ENCODE measurements at regions not wholly inside any gene's neighbourhood (a gene's known extent, or its start where the extent isn't known, plus 50 kb on each side); places are given as distances from the start of the nearest gene placed in this dataset.
"Not testable (repeated sequence)": the region's sequence is repeated elsewhere in the genome, so short reads cannot be mapped to it uniquely, and the experiment has no call there.

DNA sequence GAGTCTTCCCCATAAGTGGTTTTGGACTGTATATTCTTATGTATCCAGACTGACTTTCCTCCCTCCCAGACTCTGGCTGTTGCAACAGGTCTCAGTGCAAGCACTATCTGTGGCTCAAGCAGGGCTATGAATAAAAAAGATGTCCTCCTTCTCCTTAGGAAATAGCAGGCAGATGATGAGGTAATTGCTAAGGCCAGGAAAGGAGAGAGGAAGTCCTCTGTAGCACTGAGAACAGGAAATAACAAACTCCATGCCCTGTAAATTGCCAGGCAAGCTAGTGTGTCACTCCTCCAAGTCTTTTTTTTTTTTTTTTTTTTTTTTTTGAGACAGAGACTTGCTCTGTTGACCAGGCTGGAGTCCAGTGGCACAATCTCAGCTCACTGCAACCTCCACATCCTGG is 900.1 kb downstream of the TYW1 start:
- TF ChIP-seq, protein P1, sequence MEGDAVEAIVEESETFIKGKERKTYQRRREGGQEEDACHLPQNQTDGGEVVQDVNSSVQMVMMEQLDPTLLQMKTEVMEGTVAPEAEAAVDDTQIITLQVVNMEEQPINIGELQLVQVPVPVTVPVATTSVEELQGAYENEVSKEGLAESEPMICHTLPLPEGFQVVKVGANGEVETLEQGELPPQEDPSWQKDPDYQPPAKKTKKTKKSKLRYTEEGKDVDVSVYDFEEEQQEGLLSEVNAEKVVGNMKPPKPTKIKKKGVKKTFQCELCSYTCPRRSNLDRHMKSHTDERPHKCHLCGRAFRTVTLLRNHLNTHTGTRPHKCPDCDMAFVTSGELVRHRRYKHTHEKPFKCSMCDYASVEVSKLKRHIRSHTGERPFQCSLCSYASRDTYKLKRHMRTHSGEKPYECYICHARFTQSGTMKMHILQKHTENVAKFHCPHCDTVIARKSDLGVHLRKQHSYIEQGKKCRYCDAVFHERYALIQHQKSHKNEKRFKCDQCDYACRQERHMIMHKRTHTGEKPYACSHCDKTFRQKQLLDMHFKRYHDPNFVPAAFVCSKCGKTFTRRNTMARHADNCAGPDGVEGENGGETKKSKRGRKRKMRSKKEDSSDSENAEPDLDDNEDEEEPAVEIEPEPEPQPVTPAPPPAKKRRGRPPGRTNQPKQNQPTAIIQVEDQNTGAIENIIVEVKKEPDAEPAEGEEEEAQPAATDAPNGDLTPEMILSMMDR (IDR thresholded peaks at IDR 0.05), result no peak
- no peaks in the 10 kb centered on the region for H3K9me3 ChIP-seq
- no peak for DNase-seq (ENCODE audit: low spot score)
- no peaks in the 10 kb centered on the region for H3K4me1 ChIP-seq
- H3K4me3 ChIP-seq, result no peak overlapping the region
- H3K27ac ChIP-seq, result no peak overlapping the region
- H3K27me3 ChIP-seq, result no peaks in the 10 kb centered on the region
- no peaks in the 10 kb centered on the region for H3K36me3 ChIP-seq

DNA sequence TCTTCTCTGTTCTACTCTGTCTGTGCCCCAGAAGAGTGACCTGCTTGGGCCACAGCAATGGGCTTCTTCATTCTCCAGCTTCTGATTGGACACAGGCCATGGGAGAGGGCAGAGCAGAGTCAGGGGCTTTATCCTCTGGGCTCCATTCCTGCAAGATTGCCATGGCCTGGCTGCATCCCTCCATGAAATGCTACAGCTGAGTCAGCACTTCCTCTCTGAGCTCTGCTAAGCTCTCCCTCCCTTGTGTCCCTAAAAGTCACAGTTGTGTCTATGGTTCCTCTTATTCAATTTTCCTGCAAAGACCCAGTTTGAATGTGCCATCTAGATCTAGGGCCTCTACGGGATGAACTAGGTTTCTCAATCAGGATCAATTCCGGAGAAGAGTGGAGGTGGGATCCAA is 903.8 kb downstream of the TYW1 start:
- H3K4me3 ChIP-seq, result no peak overlapping the region
- H3K36me3 ChIP-seq, result no peaks in the 10 kb centered on the region
- H3K4me1 ChIP-seq, result no peaks in the 10 kb centered on the region
- H3K27me3 ChIP-seq, result no peaks in the 10 kb centered on the region
- no peak for DNase-seq (ENCODE audit: low spot score)
- H3K27ac ChIP-seq, result no peak overlapping the region
- H3K9me3 ChIP-seq, result no peaks in the 10 kb centered on the region
- TF ChIP-seq, protein P1 (IDR thresholded peaks at IDR 0.05), result no peak

DNA sequence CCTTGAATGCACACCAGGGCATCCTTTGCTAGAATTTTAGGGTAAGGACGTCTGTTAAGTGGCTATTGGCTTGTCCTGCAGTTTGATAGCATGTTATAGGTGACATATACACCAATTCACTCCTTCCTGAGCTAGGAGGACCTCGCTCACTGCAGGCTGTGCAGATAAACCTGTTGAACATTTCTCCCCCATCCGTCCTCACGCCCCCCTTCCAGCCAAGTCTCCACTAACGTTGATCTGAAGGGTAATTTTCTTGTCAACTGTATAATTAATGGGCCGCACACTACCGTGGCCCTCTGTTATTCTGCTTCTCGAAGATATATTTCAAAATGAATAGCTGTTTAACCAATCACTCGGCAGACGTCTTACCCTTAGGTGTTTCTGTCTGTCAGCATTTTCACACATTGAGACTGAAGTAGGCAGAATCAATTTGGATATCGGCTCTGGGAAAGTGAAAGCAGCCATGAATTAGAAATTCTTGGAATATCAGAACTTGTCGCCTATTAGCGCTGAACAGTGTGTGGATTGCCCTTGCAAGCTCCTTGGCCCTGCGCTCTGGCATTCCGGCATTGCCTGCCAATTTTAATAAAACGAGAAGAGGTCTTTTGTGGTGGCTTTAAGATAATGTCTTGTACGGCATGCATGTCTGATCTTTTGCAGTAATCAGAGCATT is 905.3 kb downstream of the TYW1 start:
- TF ChIP-seq, protein P1 (IDR thresholded peaks at IDR 0.05), result no peak
- H3K27me3 ChIP-seq, result no peaks in the 10 kb centered on the region
- H3K27ac ChIP-seq, result no peak overlapping the region
- DNase-seq (ENCODE audit: low spot score), result no peak
- H3K9me3 ChIP-seq, result no peaks in the 10 kb centered on the region
- no peaks in the 10 kb centered on the region for H3K36me3 ChIP-seq
- no peak overlapping the region for H3K4me3 ChIP-seq
- H3K4me1 ChIP-seq, result no peaks in the 10 kb centered on the region

DNA sequence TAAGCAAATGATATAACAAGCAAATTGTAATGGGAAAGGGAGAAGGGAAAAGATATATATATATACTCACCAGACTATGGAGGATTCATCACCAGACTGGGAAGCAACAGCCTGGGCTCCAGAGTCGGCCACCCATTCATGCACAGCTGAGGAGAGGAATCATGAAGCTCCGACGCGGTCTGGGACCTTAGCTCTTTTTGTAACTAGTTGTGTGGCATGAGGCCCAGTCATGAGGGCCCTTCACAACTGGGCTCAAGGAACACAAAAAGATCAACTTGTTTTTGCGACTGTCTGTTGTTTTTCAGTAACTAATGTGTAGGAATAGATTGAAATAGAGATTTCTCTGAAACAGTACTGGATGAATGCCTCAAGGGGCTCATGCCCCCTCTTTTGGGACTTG is 911.2 kb downstream of the TYW1 start:
- Histone ChIP-seq H3K36me3 (no peaks in the 10 kb centered on the region), H3K4me1 (no peaks in the 10 kb centered on the region), H3K27ac (no peak overlapping the region), H3K9me3 (no peaks in the 10 kb centered on the region), H3K4me3 (no peak overlapping the region), H3K27me3 (no peaks in the 10 kb centered on the region)
- TF ChIP-seq, protein P1 (IDR thresholded peaks at IDR 0.05), result no peak
- DNase-seq (ENCODE audit: low spot score), result no peak

DNA sequence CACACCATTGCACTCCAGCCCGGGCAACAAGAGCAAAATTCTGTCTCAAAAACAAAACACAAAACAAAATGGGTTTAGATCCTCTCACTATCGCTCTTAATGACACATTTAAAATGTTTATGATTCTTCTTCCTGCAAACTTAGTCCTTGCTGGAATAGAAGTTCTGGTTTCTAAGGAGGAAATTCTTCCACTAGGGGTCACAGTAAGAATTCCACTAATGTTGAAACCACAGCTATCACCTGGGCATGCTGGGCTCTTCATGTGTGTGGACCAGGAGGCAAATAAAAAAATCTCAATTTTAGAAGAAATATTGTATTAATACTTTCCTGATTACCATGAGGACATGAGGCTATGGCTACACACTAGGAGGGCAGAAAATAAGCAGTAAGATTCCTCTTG is 915.8 kb downstream of the TYW1 start:
- Histone ChIP-seq H3K27me3 (no peaks in the 10 kb centered on the region), H3K4me1 (no peaks in the 10 kb centered on the region), H3K9me3 (no peaks in the 10 kb centered on the region), H3K27ac (no peak overlapping the region), H3K36me3 (no peaks in the 10 kb centered on the region), H3K4me3 (no peak overlapping the region)
- DNase-seq (ENCODE audit: low spot score), result no peak
- TF ChIP-seq, protein P1 (IDR thresholded peaks at IDR 0.05), result no peak

DNA sequence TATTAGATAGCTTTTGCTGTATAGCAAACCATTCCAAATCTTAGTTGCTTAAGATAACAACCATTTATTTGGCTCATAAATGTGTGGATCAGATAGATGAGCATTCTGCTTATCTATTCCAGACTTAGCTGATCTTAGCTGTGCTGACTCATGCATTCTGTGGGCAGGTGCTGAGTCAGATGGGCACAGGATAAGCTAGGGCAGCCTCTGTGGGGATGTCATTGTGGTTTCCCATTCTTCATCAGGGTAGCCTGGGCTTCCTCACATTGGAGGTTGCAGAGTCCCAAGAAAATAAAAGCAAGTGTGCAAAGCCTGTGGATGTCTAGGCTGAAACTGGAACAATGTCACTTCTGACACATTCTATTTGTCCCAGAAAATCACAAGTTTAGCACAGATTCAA is 917.0 kb downstream of the TYW1 start:
- Histone ChIP-seq H3K27me3 (no peaks in the 10 kb centered on the region), H3K36me3 (no peaks in the 10 kb centered on the region), H3K27ac (no peak overlapping the region), H3K4me3 (no peak overlapping the region), H3K4me1 (no peaks in the 10 kb centered on the region), H3K9me3 (peaks cover 0 to 10% of the 10 kb centered on the region in 2 donors)
- TF ChIP-seq, protein P1 (IDR thresholded peaks at IDR 0.05), result no peak
- no peak for DNase-seq (ENCODE audit: low spot score)

DNA sequence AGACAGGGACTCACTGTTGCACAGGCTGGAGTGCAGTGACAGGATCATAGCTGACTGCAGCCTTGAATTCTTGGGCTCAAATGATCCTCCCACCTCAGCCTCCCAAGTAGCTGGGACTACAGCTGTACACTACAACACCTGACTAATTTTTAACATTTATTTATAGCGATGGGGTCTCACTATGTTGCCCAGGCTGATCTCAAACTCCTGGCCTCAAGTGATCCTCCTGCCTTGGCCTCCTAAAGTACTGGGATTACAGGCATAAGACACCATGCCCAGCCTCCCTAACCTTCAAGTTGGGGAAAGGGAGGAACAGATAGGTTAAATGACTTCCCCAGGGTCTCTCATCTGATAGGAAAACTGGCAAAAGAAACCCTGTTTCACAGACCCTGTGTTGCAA is 919.5 kb downstream of the TYW1 start:
- H3K4me3 ChIP-seq; H3K4me1 ChIP-seq; H3K27ac ChIP-seq; DNase-seq (ENCODE audit: low spot score); H3K27me3 ChIP-seq; H3K36me3 ChIP-seq: not testable (repeated sequence)
- H3K9me3 ChIP-seq, result peaks cover 0 to 12% of the 10 kb centered on the region in 2 donors
